ENCODE measurements at regions not wholly inside any gene's neighbourhood (a gene's known extent, or its start where the extent isn't known, plus 50 kb on each side); places are given as distances from the start of the nearest gene placed in this dataset.

DNA sequence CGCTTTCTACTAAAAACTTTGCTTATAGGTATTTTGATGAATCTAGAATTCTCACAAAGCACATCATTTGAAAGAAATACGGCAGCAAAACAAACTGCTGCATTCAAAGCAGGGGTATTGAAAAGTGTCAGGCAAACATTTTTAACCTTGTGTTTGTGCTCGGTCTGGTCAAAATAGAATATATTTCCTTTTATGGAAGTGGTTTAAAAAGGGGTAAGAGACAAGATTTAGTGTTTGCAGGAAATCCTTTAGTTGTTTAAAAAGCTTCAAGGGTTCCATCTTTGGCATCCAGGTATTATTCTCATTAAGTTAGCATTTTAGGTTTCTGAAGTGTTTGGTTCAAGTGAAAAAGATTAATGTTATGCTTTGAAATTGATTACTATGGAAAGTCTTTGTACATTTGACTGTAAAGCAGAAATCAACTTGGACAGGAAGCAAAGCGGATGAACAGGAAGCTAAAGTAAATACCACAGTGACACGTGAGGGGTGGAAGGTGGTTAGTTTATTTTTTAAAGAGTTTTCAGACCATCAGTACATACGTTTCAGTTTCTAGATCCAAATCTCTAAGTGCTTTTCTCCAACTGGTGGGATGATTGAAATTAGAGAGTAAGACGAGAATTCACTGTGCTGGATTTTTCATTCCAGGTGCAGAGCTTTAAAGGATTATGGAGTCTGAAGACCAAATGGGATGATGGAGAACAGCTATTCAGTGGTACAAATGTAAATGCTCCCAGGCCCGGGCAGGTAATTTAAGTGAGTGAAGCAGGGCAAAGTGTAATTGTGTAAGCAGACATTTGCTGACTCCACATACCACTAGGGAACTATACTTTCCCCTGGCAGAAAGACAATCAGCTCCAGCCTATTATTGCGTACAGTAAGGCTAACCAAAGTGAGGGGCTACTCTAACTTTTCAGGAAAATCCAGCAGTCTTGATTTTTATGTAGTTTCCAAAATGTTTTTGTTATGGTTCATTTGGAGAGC is 341.8 kb upstream of the TBL1XR1 start:
- CTCF ChIA-PET: interaction anchor here (0.9 to 1.0 kb wide), 2 partner anchors 9 to 17 kb away, joined by 3 read pairs; no protein-coding TSS in a partner anchor
- Mint-ChIP-seq H3K4me3 (peak overlapping the region; percentile 32), H3K27me3 (ENCODE audit: low read depth) (no peaks in the 10 kb centered on the region), H3K36me3 (ENCODE audit: low read depth) (no peaks in the 10 kb centered on the region), H3K9me3 (no peaks in the 10 kb centered on the region), H3K27ac (peak overlapping the region; percentile 48), H3K4me1 (ENCODE audit: low read depth) (peaks cover 27% of the 10 kb centered on the region)
- peak; percentile 22 for DNase-seq
- intact Hi-C loops (cut with micrococcal nuclease): loop anchor here (1.0 to 5.0 kb wide), 3 partner anchors 112 to 458 kb away; no protein-coding TSS in a partner anchor

DNA sequence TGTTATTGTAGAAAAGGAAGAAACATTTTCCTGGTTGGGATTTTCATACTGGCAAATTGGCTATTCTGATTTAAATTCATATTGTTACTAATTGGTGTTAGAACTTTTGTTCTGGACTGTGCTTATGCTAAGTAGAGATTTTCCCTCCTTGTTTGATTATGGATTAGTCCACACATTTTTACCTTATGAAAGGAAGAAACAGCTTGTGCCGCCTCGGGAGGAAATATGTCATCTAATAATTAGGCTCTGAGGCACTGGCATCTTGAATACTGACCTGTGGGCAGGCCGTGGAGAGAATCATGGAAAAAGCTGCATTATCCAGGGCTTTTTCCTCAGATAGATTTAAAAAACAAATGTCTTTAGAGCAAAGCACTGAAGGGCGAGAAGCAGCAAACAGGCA is 344.3 kb upstream of the TBL1XR1 start:
- no peak for DNase-seq
- CTCF ChIA-PET: no interaction called here
- Mint-ChIP-seq H3K4me3 (no peak overlapping the region), H3K9me3 (no peaks in the 10 kb centered on the region), H3K36me3 (ENCODE audit: low read depth) (no peaks in the 10 kb centered on the region), H3K4me1 (ENCODE audit: low read depth) (peaks cover 34% of the 10 kb centered on the region), H3K27me3 (ENCODE audit: low read depth) (no peaks in the 10 kb centered on the region), H3K27ac (no peak overlapping the region)
- intact Hi-C loops (cut with micrococcal nuclease): no loop called here

DNA sequence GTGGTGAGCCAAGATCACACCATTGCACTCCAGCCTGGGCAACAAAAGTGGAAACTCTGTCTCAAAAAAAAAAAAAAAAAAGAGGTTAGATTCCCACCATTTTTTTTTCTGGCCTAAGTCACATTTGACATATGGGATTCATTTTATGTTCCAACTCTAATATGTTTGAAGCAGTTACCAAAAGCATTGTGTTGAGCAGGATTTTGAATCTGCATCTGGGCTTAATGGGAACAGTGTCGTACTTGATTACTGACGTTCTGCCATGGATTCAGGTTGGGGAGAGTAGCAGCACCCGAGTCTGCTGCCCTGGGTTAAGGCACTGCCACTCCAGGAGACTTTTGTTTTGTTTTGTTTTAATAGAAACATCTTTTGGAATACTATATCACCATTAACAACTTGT is 348.7 kb upstream of the TBL1XR1 start:
- H3K9me3 Mint-ChIP-seq: no peaks in the 10 kb centered on the region
- H3K4me3 Mint-ChIP-seq: no peak overlapping the region
- no peaks in the 10 kb centered on the region for H3K27me3 Mint-ChIP-seq (ENCODE audit: low read depth)
- intact Hi-C loops (cut with micrococcal nuclease): loop anchor here (2.0 kb wide), 1 partner anchor 51 kb away; no protein-coding TSS in a partner anchor
- CTCF ChIA-PET: no interaction called here
- H3K4me1 Mint-ChIP-seq (ENCODE audit: low read depth): peaks cover 38% of the 10 kb centered on the region
- no peak for DNase-seq
- H3K27ac Mint-ChIP-seq: no peak overlapping the region
- no peaks in the 10 kb centered on the region for H3K36me3 Mint-ChIP-seq (ENCODE audit: low read depth)

DNA sequence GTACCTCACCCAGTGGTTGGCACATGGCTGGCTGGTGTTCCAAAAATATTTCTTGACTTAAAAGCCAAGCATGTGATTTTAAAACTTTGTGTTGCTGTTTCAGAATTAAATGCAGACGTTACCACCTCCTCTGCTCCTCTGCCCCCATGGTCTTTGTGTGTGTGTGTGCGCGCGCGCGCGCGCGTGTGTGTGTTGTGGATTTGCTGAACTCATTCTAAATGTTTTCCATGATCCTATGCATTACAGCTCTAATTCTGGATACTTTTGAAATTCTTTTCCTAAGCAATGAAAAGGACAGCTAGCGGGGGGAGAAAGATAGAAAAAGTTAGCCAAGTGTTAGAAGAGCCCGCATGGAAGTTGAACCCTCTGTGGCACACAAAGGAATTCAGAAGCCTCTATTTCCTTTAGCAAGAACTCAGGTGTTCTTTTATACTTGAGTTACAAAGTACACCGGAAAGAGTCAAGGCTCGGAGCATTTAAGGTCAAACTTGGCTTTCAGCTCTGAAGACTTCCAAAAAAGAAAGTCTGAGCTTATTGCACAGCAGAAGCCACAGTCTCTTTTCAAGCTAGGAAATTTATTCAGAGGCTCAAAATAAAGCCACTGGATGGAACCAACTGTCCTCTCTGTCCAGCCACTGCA is 350.5 kb upstream of the TBL1XR1 start:
- H3K4me3 Mint-ChIP-seq: no peak overlapping the region

DNA sequence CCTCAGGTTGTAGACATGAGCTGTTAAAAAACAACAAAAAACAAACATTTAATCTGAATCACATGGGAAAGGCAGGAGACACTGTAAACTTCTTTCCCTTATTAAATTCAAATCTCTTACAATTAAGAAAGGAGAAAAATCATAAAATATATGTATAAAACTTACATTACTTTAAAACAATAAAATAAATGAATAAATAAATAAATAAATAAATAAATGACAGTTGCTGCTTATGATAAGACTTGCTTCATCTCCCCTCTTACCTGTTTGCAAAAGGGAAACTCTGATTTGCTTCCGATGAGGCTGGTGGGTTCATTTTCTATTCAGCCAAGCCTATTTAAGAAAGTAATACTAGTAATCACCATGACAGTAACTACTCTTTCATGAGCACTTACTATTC is 353.4 kb upstream of the TBL1XR1 start:
- no peak for DNase-seq
- H3K4me1 Mint-ChIP-seq (ENCODE audit: low read depth): peaks cover 53% of the 10 kb centered on the region
- H3K27me3 Mint-ChIP-seq (ENCODE audit: low read depth): no peaks in the 10 kb centered on the region
- H3K9me3 Mint-ChIP-seq: no peaks in the 10 kb centered on the region
- no peaks in the 10 kb centered on the region for H3K36me3 Mint-ChIP-seq (ENCODE audit: low read depth)
- no peak overlapping the region for H3K4me3 Mint-ChIP-seq
- intact Hi-C loops (cut with micrococcal nuclease): loop anchor here (5.0 to 10.0 kb wide), 3 partner anchors 227 to 604 kb away; partner anchors contain the start of gene TBL1XR1
- CTCF ChIA-PET: no interaction called here
- H3K27ac Mint-ChIP-seq: no peak overlapping the region

More for the DNA sequence above, 350.5 kb upstream of the TBL1XR1 start:
- DNase-seq: no peak
- intact Hi-C loops (cut with micrococcal nuclease): loop anchor here (2.0 kb wide), 1 partner anchor 49 kb away; no protein-coding TSS in a partner anchor
- Mint-ChIP-seq H3K9me3 (no peaks in the 10 kb centered on the region), H3K27me3 (ENCODE audit: low read depth) (no peaks in the 10 kb centered on the region), H3K4me1 (ENCODE audit: low read depth) (peaks cover 50% of the 10 kb centered on the region), H3K36me3 (ENCODE audit: low read depth) (no peaks in the 10 kb centered on the region), H3K27ac (peak overlapping the region; percentile 11)
- CTCF ChIA-PET: interaction anchor here (0.6 kb wide), 1 partner anchor 566 kb away, joined by 4 read pairs; no protein-coding TSS in a partner anchor

DNA sequence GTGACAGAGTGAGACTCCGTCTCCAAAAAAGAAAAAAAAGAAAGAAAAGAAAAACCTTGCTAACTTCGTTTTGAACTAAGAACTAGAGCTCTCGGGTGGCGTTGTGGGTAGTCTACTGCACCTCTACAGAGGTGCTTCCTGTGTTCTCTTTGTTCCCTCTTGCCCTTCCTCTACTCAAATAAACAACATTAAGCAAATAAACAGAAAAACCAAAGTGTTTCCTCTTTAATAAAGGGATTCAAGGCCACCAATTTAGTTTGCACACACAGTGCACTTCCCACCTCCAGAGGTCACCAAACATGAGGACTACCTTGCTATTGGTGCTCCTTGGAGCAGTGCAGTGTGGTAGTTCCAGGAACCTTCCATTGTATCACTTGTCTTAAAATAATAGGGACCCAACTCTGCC is 354.2 kb upstream of the TBL1XR1 start:
- CTCF ChIA-PET: no interaction called here
- peak; percentile 24 for DNase-seq
- H3K4me1 Mint-ChIP-seq (ENCODE audit: low read depth): peaks cover 52% of the 10 kb centered on the region
- no peaks in the 10 kb centered on the region for H3K9me3 Mint-ChIP-seq
- H3K4me3 Mint-ChIP-seq: peak overlapping the region; percentile 32
- no peaks in the 10 kb centered on the region for H3K27me3 Mint-ChIP-seq (ENCODE audit: low read depth)
- H3K27ac Mint-ChIP-seq: peak overlapping the region; percentile 63
- no peaks in the 10 kb centered on the region for H3K36me3 Mint-ChIP-seq (ENCODE audit: low read depth)
- intact Hi-C loops (cut with micrococcal nuclease): loop anchor here (5.0 to 10.0 kb wide), 3 partner anchors 226 to 603 kb away; partner anchors contain the start of gene TBL1XR1

DNA sequence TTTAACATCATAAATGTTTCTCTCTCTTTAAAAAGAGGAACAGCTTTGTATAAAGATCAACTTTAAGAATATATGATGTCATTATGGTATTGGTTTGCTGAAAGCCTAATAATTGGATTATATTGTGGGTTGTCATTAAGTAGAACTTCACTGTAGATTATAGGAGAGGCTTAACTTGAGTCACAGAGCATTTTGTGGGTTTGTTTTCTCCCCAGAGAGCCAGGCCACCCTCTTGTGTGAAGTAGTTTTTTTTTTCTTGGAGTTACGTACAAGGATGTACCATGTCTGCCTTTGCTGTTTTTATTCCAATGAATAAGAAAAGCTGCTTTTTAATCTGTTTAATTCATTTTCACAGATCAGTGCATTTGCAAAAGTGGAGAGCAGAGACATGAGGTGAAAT is 354.8 kb upstream of the TBL1XR1 start:
- Mint-ChIP-seq H3K36me3 (ENCODE audit: low read depth) (no peaks in the 10 kb centered on the region), H3K4me1 (ENCODE audit: low read depth) (peaks cover 52% of the 10 kb centered on the region), H3K9me3 (no peaks in the 10 kb centered on the region), H3K27me3 (ENCODE audit: low read depth) (no peaks in the 10 kb centered on the region), H3K4me3 (no peak overlapping the region), H3K27ac (no peak overlapping the region)
- CTCF ChIA-PET: no interaction called here
- DNase-seq: no peak
- intact Hi-C loops (cut with micrococcal nuclease): loop anchor here (5.0 to 10.0 kb wide), 3 partner anchors 225 to 603 kb away; partner anchors contain the start of gene TBL1XR1

DNA sequence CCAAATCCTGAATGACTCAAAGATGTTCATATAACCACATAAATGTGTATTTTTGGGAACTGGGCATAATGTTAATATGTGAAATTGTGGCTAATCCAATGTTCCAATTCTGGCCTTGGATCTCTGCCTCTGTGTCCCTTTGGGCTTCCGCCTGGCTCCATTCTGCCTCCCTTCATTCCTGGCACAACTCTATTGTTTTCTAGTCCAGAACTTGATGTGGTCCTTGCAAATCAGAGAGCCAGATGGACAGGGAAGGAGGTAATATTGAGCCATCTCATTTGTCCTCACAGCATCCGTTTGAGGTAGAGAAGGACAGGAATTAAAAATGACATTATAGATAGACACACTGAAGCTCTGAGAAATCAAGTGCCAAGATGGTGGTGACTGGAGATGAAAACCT is 355.7 kb upstream of the TBL1XR1 start:
- CTCF ChIA-PET: no interaction called here
- H3K27me3 Mint-ChIP-seq (ENCODE audit: low read depth): no peaks in the 10 kb centered on the region
- no peak overlapping the region for H3K27ac Mint-ChIP-seq
- H3K4me1 Mint-ChIP-seq (ENCODE audit: low read depth): peaks cover 43% of the 10 kb centered on the region
- DNase-seq: no peak
- H3K4me3 Mint-ChIP-seq: no peak overlapping the region
- no peaks in the 10 kb centered on the region for H3K9me3 Mint-ChIP-seq
- intact Hi-C loops (cut with micrococcal nuclease): loop anchor here (5.0 to 10.0 kb wide), 3 partner anchors 224 to 602 kb away; partner anchors contain the start of gene TBL1XR1
- H3K36me3 Mint-ChIP-seq (ENCODE audit: low read depth): no peaks in the 10 kb centered on the region

DNA sequence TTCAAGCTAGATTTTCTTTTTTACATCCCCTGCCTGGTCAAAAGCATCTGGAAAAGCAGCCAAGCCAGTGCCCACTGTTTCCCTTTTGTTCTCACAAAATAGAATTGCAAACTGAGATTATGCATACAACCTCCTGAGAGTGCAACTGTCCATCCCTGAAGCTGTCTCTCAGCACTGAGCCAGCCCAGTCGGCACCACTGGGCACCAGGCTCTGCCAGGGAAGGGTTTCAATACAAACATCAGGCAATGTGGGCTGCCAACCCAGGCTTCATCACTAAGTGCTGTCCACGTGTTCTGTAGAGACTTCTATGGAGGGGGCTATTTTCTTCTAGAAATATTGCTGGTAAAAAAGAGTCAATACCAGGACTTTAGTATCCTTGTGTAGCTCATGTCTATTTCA is 356.3 kb upstream of the TBL1XR1 start:
- Mint-ChIP-seq H3K9me3 (no peaks in the 10 kb centered on the region), H3K27ac (no peak overlapping the region), H3K4me1 (ENCODE audit: low read depth) (peaks cover 38% of the 10 kb centered on the region), H3K27me3 (ENCODE audit: low read depth) (no peaks in the 10 kb centered on the region), H3K36me3 (ENCODE audit: low read depth) (no peaks in the 10 kb centered on the region), H3K4me3 (no peak overlapping the region)
- intact Hi-C loops (cut with micrococcal nuclease): loop anchor here (5.0 to 10.0 kb wide), 3 partner anchors 224 to 601 kb away; partner anchors contain the start of gene TBL1XR1
- no peak for DNase-seq
- CTCF ChIA-PET: interaction anchor here (0.6 kb wide), 1 partner anchor 158 kb away, joined by 4 read pairs; no protein-coding TSS in a partner anchor

DNA sequence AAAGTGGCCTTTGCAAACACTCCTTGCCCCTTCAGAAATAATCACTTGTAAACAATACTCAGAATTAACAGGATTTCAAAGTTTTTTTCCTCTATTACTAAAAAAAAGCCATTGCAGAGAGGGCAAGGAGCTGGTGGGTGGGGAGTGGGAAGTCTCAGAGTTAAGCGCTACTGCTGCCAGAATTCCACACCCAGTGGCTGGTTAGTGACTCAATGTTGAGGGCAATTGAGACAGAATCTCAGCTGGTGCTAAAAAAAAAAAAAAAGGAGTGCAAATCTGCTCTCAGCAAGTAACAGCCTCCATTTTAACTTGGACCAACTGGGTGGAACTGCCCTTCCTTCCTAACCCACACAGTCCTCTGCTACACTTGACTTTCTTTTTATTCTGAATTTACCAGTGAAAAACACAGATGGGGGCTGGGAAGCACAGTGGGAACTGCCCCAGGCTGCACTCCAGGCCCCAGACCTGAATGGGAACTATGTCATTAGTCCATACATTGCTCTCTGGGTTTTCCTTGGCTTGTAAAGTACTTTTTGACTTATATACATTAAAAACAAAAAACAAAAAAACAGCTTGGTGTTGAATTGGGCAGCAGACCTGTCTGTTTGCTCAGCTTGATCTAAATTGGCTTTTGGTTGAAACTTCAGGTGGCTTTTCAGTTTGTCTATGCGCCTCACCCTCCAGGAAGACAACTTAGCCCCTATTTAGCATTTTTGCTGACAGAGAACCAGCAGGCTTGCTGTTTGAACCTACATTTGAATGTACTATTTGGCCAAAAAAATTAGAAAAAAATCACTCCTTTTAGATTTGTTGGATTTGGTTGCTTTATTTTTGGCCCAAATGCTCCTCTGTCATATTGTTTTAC is 357.8 kb upstream of the TBL1XR1 start:
- DNase-seq: no peak
- no peaks in the 10 kb centered on the region for H3K36me3 Mint-ChIP-seq (ENCODE audit: low read depth)
- H3K4me3 Mint-ChIP-seq: no peak overlapping the region
- H3K4me1 Mint-ChIP-seq (ENCODE audit: low read depth): peaks cover 29% of the 10 kb centered on the region
- H3K27me3 Mint-ChIP-seq (ENCODE audit: low read depth): no peaks in the 10 kb centered on the region
- no peak overlapping the region for H3K27ac Mint-ChIP-seq
- no peaks in the 10 kb centered on the region for H3K9me3 Mint-ChIP-seq
- CTCF ChIA-PET: no interaction called here
- intact Hi-C loops (cut with micrococcal nuclease): loop anchor here (5.0 to 10.0 kb wide), 3 partner anchors 222 to 600 kb away; partner anchors contain the start of gene TBL1XR1

DNA sequence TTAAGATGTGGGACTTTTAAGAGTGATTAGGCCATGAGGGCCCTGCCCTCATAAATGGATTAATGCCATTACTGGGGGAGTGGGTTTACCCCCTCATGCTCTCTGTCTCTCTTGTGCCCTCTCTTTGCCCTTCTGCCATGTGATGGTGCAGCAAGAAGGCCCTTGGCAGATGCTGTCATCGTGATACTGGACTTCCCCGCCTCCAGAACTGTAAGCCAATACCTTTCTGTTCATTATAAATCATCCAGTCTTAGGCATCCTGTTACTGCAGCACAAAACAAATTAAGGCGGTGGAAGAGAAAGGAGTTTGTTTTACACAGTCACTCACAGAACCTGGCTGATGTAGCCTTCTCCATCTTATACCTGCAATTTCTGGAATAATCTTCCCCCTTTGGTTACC is 360.3 kb upstream of the TBL1XR1 start:
- Mint-ChIP-seq H3K9me3 (no peaks in the 10 kb centered on the region), H3K27me3 (ENCODE audit: low read depth) (no peaks in the 10 kb centered on the region), H3K27ac (no peak overlapping the region), H3K4me3 (no peak overlapping the region), H3K4me1 (ENCODE audit: low read depth) (peaks cover 10% of the 10 kb centered on the region), H3K36me3 (ENCODE audit: low read depth) (no peaks in the 10 kb centered on the region)
- CTCF ChIA-PET: no interaction called here
- intact Hi-C loops (cut with micrococcal nuclease): loop anchor here (10.0 kb wide), 1 partner anchor 597 kb away; no protein-coding TSS in a partner anchor
- no peak for DNase-seq
